NT2/D1 (cell line): ENCODE measurements at regions not wholly inside any gene's neighbourhood (a gene's known extent, or its start where the extent isn't known, plus 50 kb on each side); places are given as distances from the start of the nearest gene placed in this dataset.

Experiments
- DNase-seq: peaks from one replicate; pipeline ENCODE4 v3.0.0-alpha.2; 2011; ENCODE audit warnings: low read depth, low spot score
- H3K27me3 ChIP-seq: 2 replicates; pipeline ENCODE4 v1.6.0; 2011; ENCODE audit warnings: mild to moderate bottlenecking; ENCODE audit not compliant: insufficient read length, insufficient read depth
- H3K36me3 ChIP-seq: 2 replicates; pipeline ENCODE4 v1.6.1; 2011; ENCODE audit warnings: mild to moderate bottlenecking, low read length, mixed read lengths; ENCODE audit not compliant: insufficient read depth, insufficient read length
- H3K4me1 ChIP-seq: 2 replicates; pipeline ENCODE4 v1.5.1; 2011; ENCODE audit not compliant: insufficient read depth, insufficient read length
- H3K4me3 ChIP-seq: 2 replicates; pipeline ENCODE4 v1.5.1; 2011; ENCODE audit warnings: low read depth; ENCODE audit not compliant: insufficient read length
- H3K9ac ChIP-seq: 2 replicates; pipeline ENCODE4 v1.6.0; 2011; ENCODE audit warnings: low read depth; ENCODE audit not compliant: insufficient read length
- H3K9me3 ChIP-seq: 2 replicates; pipeline ENCODE4 v1.5.1; 2011; ENCODE audit warnings: mild to moderate bottlenecking, low read length; ENCODE audit not compliant: insufficient read depth
- SUZ12 ChIP-seq: IDR thresholded peaks from 2 replicates; pipeline ENCODE4 v1.6.1; 2011; ENCODE audit not compliant: insufficient read length, insufficient read depth; ENCODE audit errors: extremely low read depth
- YY1 ChIP-seq: IDR thresholded peaks from 2 replicates; pipeline ENCODE4 v1.6.1; 2011; ENCODE audit not compliant: insufficient read length, insufficient read depth
- ZNF274 ChIP-seq: IDR thresholded peaks from 2 replicates; pipeline ENCODE4 v1.6.1; 2011; ENCODE audit warnings: mild to moderate bottlenecking, low read depth, low read length

GRCh38 chrX:109872021-109872732, 130.7 kb upstream of the TMEM164 start:
- no peak for DNase-seq
- H3K36me3 ChIP-seq: no peaks in the 10 kb centered on the region
- no peaks in the 10 kb centered on the region for H3K4me1 ChIP-seq
- H3K4me3 ChIP-seq: no peak overlapping the region
- H3K9me3 ChIP-seq: no peaks in the 10 kb centered on the region
- TF ChIP-seq ZNF274: no peak
- no peak for TF ChIP-seq YY1
- no peak for TF ChIP-seq SUZ12
- no peaks in the 10 kb centered on the region for H3K27me3 ChIP-seq
- no peak overlapping the region for H3K9ac ChIP-seq

GRCh38 chrX:109873574-109873973, 129.3 kb upstream of the TMEM164 start:
- Histone ChIP-seq H3K27me3 (no peaks in the 10 kb centered on the region), H3K9ac (no peak overlapping the region), H3K9me3 (no peaks in the 10 kb centered on the region), H3K4me3 (no peak overlapping the region), H3K36me3 (no peaks in the 10 kb centered on the region), H3K4me1 (no peaks in the 10 kb centered on the region)
- DNase-seq: no peak
- TF ChIP-seq ZNF274 (no peak), SUZ12 (no peak), YY1 (no peak)

DNA sequence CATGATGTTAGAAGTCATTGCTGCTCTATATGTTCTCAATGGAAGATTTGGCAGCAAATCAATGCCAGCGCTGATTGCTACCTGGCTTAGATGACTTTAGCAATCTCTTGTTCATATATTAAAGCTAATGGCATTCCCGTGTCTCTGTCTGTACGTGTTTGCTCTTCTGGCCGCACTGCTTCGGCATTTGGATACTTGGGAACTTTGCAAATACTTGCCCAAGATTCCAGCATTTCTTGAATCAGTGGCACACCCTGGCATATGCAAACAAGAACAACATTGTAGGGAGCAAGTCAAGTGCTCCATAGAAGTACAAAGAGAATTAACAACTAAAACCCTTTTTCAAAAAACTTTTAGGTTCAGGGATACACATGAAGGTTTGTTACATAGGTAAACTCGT, 128.9 kb upstream of the TMEM164 start:
- H3K27me3 ChIP-seq: no peaks in the 10 kb centered on the region
- no peak for TF ChIP-seq SUZ12
- TF ChIP-seq YY1: no peak
- no peak for TF ChIP-seq ZNF274
- no peak for DNase-seq
- H3K9me3 ChIP-seq: no peaks in the 10 kb centered on the region
- H3K4me1 ChIP-seq: no peaks in the 10 kb centered on the region
- H3K4me3 ChIP-seq: no peak overlapping the region
- H3K36me3 ChIP-seq: no peaks in the 10 kb centered on the region
- no peak overlapping the region for H3K9ac ChIP-seq

GRCh38 chrX:109874548-109874947, 128.4 kb upstream of the TMEM164 start:
- H3K9ac ChIP-seq: no peak overlapping the region
- H3K4me1 ChIP-seq: no peaks in the 10 kb centered on the region
- H3K4me3 ChIP-seq: no peak overlapping the region
- no peaks in the 10 kb centered on the region for H3K36me3 ChIP-seq
- H3K27me3 ChIP-seq: no peaks in the 10 kb centered on the region
- H3K9me3 ChIP-seq: no peaks in the 10 kb centered on the region
- no peak for DNase-seq
- no peak for TF ChIP-seq ZNF274
- no peak for TF ChIP-seq SUZ12
- no peak for TF ChIP-seq YY1

DNA sequence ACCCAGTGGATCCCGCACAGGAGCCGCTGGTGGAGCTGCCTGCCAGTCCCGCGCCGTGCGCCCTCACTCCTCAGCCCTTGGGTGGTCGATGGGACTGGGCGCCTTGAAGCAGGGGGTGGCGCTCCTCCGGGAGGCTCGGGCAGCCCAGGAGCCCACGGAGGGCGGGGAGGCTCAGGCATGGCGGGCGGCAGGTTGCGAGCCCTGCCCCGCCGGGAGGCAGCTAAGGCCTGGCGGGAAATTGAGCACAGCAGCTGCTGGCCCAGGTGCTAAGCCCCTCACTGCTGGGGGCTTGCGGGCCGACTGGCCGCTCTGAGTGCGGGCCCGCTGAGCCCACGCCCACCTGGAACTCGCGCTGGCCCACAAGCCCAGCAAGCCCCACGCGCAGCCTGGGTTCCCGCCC, 127.1 kb upstream of the TMEM164 start:
- H3K4me3 ChIP-seq: no peak overlapping the region
- H3K4me1 ChIP-seq: no peaks in the 10 kb centered on the region
- H3K36me3 ChIP-seq: no peaks in the 10 kb centered on the region
- no peaks in the 10 kb centered on the region for H3K27me3 ChIP-seq
- no peak overlapping the region for H3K9ac ChIP-seq
- H3K9me3 ChIP-seq: no peaks in the 10 kb centered on the region
- TF ChIP-seq ZNF274 (no peak), YY1 (no peak), SUZ12 (no peak)
- no peak for DNase-seq

GRCh38 chrX:109878236-109878635, 124.7 kb upstream of the TMEM164 start:
- no peak overlapping the region for H3K4me3 ChIP-seq
- no peaks in the 10 kb centered on the region for H3K27me3 ChIP-seq
- no peak for DNase-seq
- H3K4me1 ChIP-seq: no peaks in the 10 kb centered on the region
- no peaks in the 10 kb centered on the region for H3K36me3 ChIP-seq
- H3K9ac ChIP-seq: no peak overlapping the region
- no peaks in the 10 kb centered on the region for H3K9me3 ChIP-seq
- no peak for TF ChIP-seq SUZ12
- TF ChIP-seq YY1: no peak
- no peak for TF ChIP-seq ZNF274

GRCh38 chrX:109879991-109880390, 122.9 kb upstream of the TMEM164 start:
- Histone ChIP-seq H3K4me3 (no peak overlapping the region), H3K36me3 (no peaks in the 10 kb centered on the region), H3K27me3 (no peaks in the 10 kb centered on the region), H3K9me3 (no peaks in the 10 kb centered on the region), H3K9ac (no peak overlapping the region), H3K4me1 (no peaks in the 10 kb centered on the region)
- TF ChIP-seq YY1 (no peak), SUZ12 (no peak), ZNF274 (no peak)
- DNase-seq: no peak

GRCh38 chrX:109880629-109881028, 122.3 kb upstream of the TMEM164 start:
- Histone ChIP-seq H3K9me3 (no peaks in the 10 kb centered on the region), H3K36me3 (no peaks in the 10 kb centered on the region), H3K4me1 (no peaks in the 10 kb centered on the region), H3K4me3 (no peak overlapping the region), H3K9ac (no peak overlapping the region), H3K27me3 (no peaks in the 10 kb centered on the region)
- no peak for DNase-seq
- TF ChIP-seq YY1 (no peak), ZNF274 (no peak), SUZ12 (no peak)
